ENCODE measurements at regions not wholly inside any gene's neighbourhood (a gene's known extent, or its start where the extent isn't known, plus 50 kb on each side); places are given as distances from the start of the nearest gene placed in this dataset.

DNA sequence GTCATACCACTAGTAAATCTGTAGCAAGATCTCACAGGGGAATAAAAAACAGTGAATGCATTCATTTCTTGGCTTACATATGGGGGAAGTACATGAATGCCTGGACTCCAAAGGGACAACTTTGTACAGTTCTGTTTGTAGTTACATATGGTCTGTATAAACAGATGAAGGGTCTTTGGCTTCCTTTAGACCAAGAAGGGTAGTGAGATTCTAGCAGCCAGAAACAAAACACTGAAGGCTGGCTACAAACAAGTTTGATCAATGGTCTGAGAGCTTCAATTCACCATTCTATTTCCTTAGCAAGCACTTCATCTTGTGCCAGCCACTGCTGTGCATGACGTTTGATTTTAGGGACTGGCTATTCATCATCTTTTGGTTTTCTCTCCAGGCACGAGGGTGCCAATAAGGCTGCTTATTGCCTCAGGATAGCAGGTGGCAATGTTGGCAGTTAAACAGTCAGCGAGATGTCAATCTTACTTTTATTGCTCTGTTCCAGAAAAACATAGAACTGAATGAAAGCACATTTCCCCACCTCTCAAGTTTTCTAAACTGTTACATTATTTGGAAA is 313.7 kb upstream of the COL8A1 start:
- Histone ChIP-seq H3K9me3 (ENCODE audit: control insufficient read depth, low read depth, low read length) (no peaks in the 10 kb centered on the region), H4K5ac (ENCODE audit: insufficient read length, low read depth, low read length) (no peak overlapping the region), H2AFZ (ENCODE audit: low read length) (no peak overlapping the region), H2BK20ac (ENCODE audit: low read depth, low read length, poor library complexity, severe bottlenecking) (no peak overlapping the region), H4K8ac (replicated peaks; ENCODE audit: insufficient read length, low read depth, low read length) (no peak overlapping the region), H2BK120ac (ENCODE audit: low read depth, low read length, poor library complexity, severe bottlenecking) (no peak overlapping the region), H3K4me1 (ENCODE audit: insufficient read depth, low read length) (no peaks in the 10 kb centered on the region), H3K79me2 (ENCODE audit: insufficient read depth, low read length) (no peaks in the 10 kb centered on the region), H3K23ac (ENCODE audit: insufficient read length, low read depth, low read length) (no peak overlapping the region), H3K23me2 (ENCODE audit: insufficient read length, low read depth, low read length, poor library complexity, severe bottlenecking) (no peaks in the 10 kb centered on the region), H2AK5ac (ENCODE audit: insufficient read length, low read length) (no peak overlapping the region), H4K91ac (ENCODE audit: insufficient read length, low read depth, low read length) (no peak overlapping the region), H3K4ac (ENCODE audit: low read depth, low read length) (no peak overlapping the region), H3K27me3 (ENCODE audit: insufficient read depth, low read length) (no peaks in the 10 kb centered on the region), H2BK12ac (ENCODE audit: insufficient read length, low read depth, low read length) (no peak overlapping the region), H3K18ac (ENCODE audit: insufficient read length, low read depth, low read length) (no peak overlapping the region), H3K56ac (ENCODE audit: insufficient read length, low read depth, low read length) (no peak overlapping the region), H3K79me1 (ENCODE audit: insufficient read depth, low read depth, low read length, poor library complexity, severe bottlenecking) (no peaks in the 10 kb centered on the region), H3K4me2 (ENCODE audit: insufficient read depth, insufficient read length, low read length) (no peak overlapping the region), H3K9ac (ENCODE audit: extremely low read depth, insufficient read length, low read length) (no peak overlapping the region), H4K20me1 (ENCODE audit: control insufficient read depth, insufficient read depth, insufficient read length) (no peaks in the 10 kb centered on the region), H2BK15ac (ENCODE audit: low read depth, low read length) (no peak overlapping the region), H3K14ac (ENCODE audit: insufficient read depth, low read length) (no peak overlapping the region), H3T11ph (ENCODE audit: low read length) (no peak overlapping the region), H2BK5ac (ENCODE audit: insufficient read length, low read length) (no peak overlapping the region), H3K27ac (ENCODE audit: insufficient read length, low read depth, low read length) (no peak overlapping the region)
- Mint-ChIP-seq H3K27ac (no peak overlapping the region), H3K27me3 (ENCODE audit: low read depth) (no peaks in the 10 kb centered on the region), H3K4me1 (no peaks in the 10 kb centered on the region), H3K9me3 (no peaks in the 10 kb centered on the region), H3K36me3 (ENCODE audit: insufficient read depth in 1 of 3, low read depth in 3 of 3) (no peaks in the 10 kb centered on the region), H3K4me3 (no peak overlapping the region)
- WGBS (ENCODE audit: extremely low coverage, insufficient read length, low lambda C conversion rate) = no CpG with 5 or more reads among the region's 3 CpGs
- TF ChIP-seq, protein P1, sequence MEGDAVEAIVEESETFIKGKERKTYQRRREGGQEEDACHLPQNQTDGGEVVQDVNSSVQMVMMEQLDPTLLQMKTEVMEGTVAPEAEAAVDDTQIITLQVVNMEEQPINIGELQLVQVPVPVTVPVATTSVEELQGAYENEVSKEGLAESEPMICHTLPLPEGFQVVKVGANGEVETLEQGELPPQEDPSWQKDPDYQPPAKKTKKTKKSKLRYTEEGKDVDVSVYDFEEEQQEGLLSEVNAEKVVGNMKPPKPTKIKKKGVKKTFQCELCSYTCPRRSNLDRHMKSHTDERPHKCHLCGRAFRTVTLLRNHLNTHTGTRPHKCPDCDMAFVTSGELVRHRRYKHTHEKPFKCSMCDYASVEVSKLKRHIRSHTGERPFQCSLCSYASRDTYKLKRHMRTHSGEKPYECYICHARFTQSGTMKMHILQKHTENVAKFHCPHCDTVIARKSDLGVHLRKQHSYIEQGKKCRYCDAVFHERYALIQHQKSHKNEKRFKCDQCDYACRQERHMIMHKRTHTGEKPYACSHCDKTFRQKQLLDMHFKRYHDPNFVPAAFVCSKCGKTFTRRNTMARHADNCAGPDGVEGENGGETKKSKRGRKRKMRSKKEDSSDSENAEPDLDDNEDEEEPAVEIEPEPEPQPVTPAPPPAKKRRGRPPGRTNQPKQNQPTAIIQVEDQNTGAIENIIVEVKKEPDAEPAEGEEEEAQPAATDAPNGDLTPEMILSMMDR (conservative IDR thresholded peaks at IDR 0.05) = no peak
- DNase-seq = no peak
